ENCODE measurements at regions not wholly inside any gene's neighbourhood (a gene's known extent, or its start where the extent isn't known, plus 50 kb on each side); places are given as distances from the start of the nearest gene placed in this dataset.

DNA sequence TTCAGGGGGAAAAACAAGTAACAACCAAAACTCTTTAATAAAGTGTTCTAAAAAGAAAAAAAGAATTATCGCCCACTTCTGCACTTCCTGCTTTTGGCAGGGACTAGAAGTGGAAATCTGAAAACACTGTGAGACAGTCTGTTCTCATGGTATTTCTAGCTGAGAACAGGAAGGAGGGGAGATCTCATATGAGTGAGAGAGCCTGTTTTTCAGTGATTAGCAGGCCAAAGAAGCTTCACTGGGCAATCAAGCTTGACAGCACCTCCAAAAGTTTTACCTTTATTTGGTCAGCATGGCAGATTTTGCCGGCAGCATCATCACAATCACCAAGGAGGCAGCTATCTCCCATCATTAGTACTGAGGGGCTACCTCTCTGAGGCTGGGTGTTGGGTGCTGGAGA lies 79.5 kb upstream of the ATXN1 start:
- no peaks in the 10 kb centered on the region for H3K36me3 Mint-ChIP-seq
- peaks cover 3 to 13% (median 12%) of the 10 kb centered on the region in 3 donors for H3K4me1 Mint-ChIP-seq
- H3K4me3 Mint-ChIP-seq, result no peak overlapping the region
- ATAC-seq (ENCODE audit: low read depth in 2 of 2) (no peak), DNase-seq (no peak)
- peaks cover 0 to 1% (median 0%) of the 10 kb centered on the region in 7 donors for H3K9me3 Mint-ChIP-seq
- no peaks in the 10 kb centered on the region for H3K27me3 Mint-ChIP-seq
- H3K27ac Mint-ChIP-seq, result no peak overlapping the region

GRCh38 chr6:16840291-16840690 lies 79.0 kb upstream of the ATXN1 start:
- no peak for DNase-seq
- Mint-ChIP-seq H3K27ac (no peak overlapping the region), H3K4me1 (peaks cover 3 to 14% (median 12%) of the 10 kb centered on the region in 3 donors), H3K4me3 (no peak overlapping the region), H3K36me3 (no peaks in the 10 kb centered on the region), H3K27me3 (no peaks in the 10 kb centered on the region), H3K9me3 (peaks cover 0 to 1% (median 0%) of the 10 kb centered on the region in 7 donors)
- ATAC-seq (ENCODE audit: low read depth in 2 of 2), result no peak

DNA sequence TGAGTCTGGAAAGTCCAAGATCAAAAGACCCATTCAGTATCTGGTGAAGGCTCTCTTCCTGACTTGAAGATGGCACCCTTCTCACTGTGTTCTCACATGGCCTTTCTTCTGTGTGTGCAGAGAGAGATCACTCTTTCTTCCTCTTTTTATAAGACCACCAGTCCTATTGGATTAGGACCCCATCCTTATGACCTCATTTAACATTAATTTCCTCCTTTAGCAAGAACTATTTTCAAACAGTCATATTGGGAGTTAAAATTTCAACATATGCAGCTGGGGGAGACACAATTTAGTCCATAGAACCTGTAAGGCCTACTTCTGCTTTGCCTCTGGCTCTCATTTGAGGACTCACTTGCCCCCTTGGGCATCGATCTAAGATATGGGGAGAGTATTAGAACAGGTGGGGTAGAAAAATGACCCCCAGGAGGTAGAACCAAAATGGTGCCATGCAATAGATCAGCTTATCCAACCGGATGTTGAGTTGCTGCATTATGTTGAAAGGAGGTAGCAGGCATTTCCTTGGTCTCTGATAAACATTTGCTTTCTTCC lies 78.4 kb upstream of the ATXN1 start:
- Mint-ChIP-seq H3K4me1 (peaks cover 3 to 14% (median 12%) of the 10 kb centered on the region in 3 donors), H3K9me3 (peaks cover 0 to 1% (median 0%) of the 10 kb centered on the region in 7 donors), H3K4me3 (no peak overlapping the region), H3K27ac (peak overlapping the region in 1 of 6 donors; percentile 3), H3K36me3 (no peaks in the 10 kb centered on the region), H3K27me3 (no peaks in the 10 kb centered on the region)
- no peak for DNase-seq
- ATAC-seq (ENCODE audit: low read depth in 2 of 2), result no peak

- H3K4me3 Mint-ChIP-seq, result no peak overlapping the region
- H3K9me3 Mint-ChIP-seq, result peaks cover 0 to 1% (median 0%) of the 10 kb centered on the region in 7 donors
- H3K27ac Mint-ChIP-seq, result no peak overlapping the region
- no peak for DNase-seq
- ATAC-seq (ENCODE audit: low read depth in 2 of 2), result no peak
- peaks cover 0 to 3% (median 3%) of the 10 kb centered on the region in 3 donors for H3K27me3 Mint-ChIP-seq
- peaks cover 3 to 14% (median 12%) of the 10 kb centered on the region in 3 donors for H3K4me1 Mint-ChIP-seq
- no peaks in the 10 kb centered on the region for H3K36me3 Mint-ChIP-seq
These were observed 76.1 kb upstream of the ATXN1 start for GRCh38 chr6:16837217-16837972.

GRCh38 chr6:16836144-16836981 lies 75.1 kb upstream of the ATXN1 start:
- peaks cover 0 to 1% (median 0%) of the 10 kb centered on the region in 7 donors for H3K9me3 Mint-ChIP-seq
- peak overlapping the region in 1 of 6 donors; percentile 35 for H3K27ac Mint-ChIP-seq
- peaks cover 0 to 12% (median 9%) of the 10 kb centered on the region in 3 donors for H3K27me3 Mint-ChIP-seq
- H3K4me3 Mint-ChIP-seq, result no peak overlapping the region
- H3K4me1 Mint-ChIP-seq, result peaks cover 3 to 14% (median 12%) of the 10 kb centered on the region in 3 donors
- DNase-seq (no peak), ATAC-seq (ENCODE audit: low read depth in 2 of 2) (no peak)
- no peaks in the 10 kb centered on the region for H3K36me3 Mint-ChIP-seq

DNA sequence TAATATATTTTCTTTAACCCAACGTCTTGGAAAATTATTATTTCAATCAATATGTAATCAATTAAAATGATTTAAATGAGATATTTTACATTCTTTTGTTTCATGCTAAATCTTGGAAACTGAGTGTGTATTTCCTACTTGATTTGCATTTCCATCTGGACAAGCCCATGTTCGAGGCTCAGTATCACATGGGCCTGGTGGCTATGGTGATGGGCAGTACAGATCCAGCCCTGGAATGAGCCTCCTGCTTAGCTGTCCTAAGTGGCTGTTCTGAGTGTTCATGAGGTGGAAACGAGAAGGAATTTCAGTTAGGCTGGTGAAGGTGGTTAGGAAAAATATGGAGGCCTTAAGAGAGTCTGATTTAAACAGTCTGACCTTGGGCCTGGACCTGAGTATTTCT lies 73.0 kb upstream of the ATXN1 start:
- no peak for DNase-seq
- Mint-ChIP-seq H3K36me3 (no peaks in the 10 kb centered on the region), H3K4me3 (no peak overlapping the region), H3K4me1 (peaks cover 3 to 12% (median 12%) of the 10 kb centered on the region in 3 donors), H3K27me3 (peaks cover 0 to 12% (median 9%) of the 10 kb centered on the region in 3 donors), H3K9me3 (no peaks in the 10 kb centered on the region), H3K27ac (no peak overlapping the region)
- ATAC-seq (ENCODE audit: low read depth in 2 of 2), result no peak

DNA sequence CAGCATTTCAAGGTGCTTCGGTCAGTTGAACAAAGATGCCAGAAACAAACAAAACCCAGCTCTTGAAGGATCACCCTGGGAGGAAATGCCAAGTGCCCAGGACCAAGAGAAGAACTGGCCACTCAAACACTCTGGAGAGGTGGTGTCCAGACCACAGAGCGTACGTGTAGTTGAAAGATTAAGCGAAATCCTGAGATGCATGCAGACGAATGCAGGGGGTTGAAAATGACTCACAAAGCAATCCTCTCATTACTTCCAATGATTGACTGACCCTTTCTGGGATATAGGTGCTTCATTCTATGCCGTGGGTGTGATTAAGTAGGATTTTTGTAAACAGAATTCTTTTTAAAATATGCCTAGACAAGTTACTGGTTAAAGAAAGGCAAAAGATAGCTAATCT lies 71.5 kb upstream of the ATXN1 start:
- peaks cover 3 to 12% (median 12%) of the 10 kb centered on the region in 3 donors for H3K4me1 Mint-ChIP-seq
- peaks cover 0 to 12% (median 9%) of the 10 kb centered on the region in 3 donors for H3K27me3 Mint-ChIP-seq
- no peak overlapping the region for H3K4me3 Mint-ChIP-seq
- H3K9me3 Mint-ChIP-seq, result no peaks in the 10 kb centered on the region
- no peaks in the 10 kb centered on the region for H3K36me3 Mint-ChIP-seq
- DNase-seq (no peak), ATAC-seq (ENCODE audit: low read depth in 2 of 2) (no peak)
- H3K27ac Mint-ChIP-seq, result no peak overlapping the region

DNA sequence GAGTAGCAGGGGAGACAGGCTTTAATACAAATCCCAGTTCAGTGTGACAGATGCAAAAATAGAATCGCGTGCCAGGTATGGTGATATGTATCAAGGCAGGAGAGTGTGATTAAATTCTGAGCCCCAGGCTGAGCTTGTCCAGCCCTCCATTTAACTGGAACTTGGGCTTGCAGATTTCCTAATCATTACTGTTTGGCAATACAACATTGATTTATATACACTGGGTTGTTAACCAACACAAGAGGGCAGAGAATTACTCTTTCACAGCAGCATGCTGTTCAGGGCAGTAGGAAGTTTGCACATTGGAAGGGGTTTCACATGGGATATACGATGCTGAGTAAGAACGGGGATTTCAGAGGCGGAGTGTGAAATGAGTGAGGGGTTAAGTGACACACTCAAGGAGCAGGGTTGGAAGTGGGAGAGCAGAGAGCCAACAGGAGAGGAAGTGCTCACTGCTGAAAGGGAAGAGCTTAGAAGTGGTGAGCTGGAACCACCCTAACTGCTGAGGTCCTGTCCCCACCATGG lies 70.8 kb upstream of the ATXN1 start:
- DNase-seq (no peak), ATAC-seq (ENCODE audit: low read depth in 2 of 2) (no peak)
- Mint-ChIP-seq H3K9me3 (no peaks in the 10 kb centered on the region), H3K36me3 (no peaks in the 10 kb centered on the region), H3K4me3 (no peak overlapping the region), H3K4me1 (peaks cover 3 to 12% (median 12%) of the 10 kb centered on the region in 3 donors), H3K27ac (no peak overlapping the region), H3K27me3 (peaks cover 0 to 12% (median 9%) of the 10 kb centered on the region in 3 donors)

DNA sequence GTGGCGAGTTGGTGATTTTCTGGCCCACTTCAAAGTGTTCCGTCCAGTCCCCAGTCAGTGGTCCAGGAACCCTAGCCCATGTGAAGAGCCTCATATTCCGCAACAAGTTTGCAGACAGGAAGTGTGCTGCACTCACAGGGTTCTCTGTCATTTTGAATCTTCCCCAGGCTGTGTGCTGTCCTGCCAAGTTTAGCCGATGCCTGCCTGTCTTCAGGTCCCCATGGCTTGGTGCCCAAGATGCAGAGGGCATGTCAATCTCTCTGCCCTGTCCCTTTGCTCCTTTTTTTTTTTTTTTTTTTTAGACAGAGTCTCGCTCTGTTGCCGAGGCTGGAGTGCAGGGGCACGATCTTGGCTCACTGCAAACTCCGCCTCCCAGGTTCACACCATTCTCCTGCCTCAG lies 69.9 kb upstream of the ATXN1 start:
- H3K27me3 Mint-ChIP-seq, result peaks cover 0 to 12% (median 9%) of the 10 kb centered on the region in 3 donors
- H3K36me3 Mint-ChIP-seq, result no peaks in the 10 kb centered on the region
- H3K4me1 Mint-ChIP-seq, result peaks cover 2 to 5% (median 3%) of the 10 kb centered on the region in 3 donors
- no peak overlapping the region for H3K27ac Mint-ChIP-seq
- no peak for ATAC-seq (ENCODE audit: low read depth in 2 of 2)
- H3K9me3 Mint-ChIP-seq, result no peaks in the 10 kb centered on the region
- no peak overlapping the region for H3K4me3 Mint-ChIP-seq
- no peak for DNase-seq

DNA sequence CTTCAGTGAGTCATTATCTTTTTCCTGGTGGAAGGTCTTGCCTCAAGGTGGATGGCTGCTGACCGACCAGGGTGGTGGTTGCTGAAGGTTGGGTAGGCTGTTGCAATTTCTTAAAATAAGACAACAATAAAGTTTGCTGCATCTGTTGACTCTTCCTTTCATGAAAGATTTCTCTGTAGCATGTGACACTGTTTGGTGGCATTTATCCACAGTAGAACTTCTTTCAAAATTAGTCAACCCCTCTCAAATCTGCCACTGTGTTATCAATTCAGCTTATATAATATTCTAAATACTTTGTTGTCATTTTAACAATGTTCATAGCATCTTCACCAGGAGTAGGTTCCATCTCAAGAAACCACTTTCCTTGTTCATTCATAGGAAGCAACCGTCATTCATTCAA lies 66.8 kb upstream of the ATXN1 start:
- H3K9me3 Mint-ChIP-seq, result no peaks in the 10 kb centered on the region
- peaks cover 8 to 12% (median 10%) of the 10 kb centered on the region in 3 donors for H3K4me1 Mint-ChIP-seq
- H3K36me3 Mint-ChIP-seq, result no peaks in the 10 kb centered on the region
- no peak for ATAC-seq (ENCODE audit: low read depth in 2 of 2)
- peaks cover 0 to 13% (median 9%) of the 10 kb centered on the region in 3 donors for H3K27me3 Mint-ChIP-seq
- H3K27ac Mint-ChIP-seq, result no peak overlapping the region
- DNase-seq, result no peak
- no peak overlapping the region for H3K4me3 Mint-ChIP-seq

GRCh38 chr6:16827627-16828026 lies 66.4 kb upstream of the ATXN1 start:
- H3K36me3 Mint-ChIP-seq, result no peaks in the 10 kb centered on the region
- H3K4me1 Mint-ChIP-seq, result peaks cover 8 to 12% (median 10%) of the 10 kb centered on the region in 3 donors
- DNase-seq, result no peak
- H3K4me3 Mint-ChIP-seq, result no peak overlapping the region
- no peak overlapping the region for H3K27ac Mint-ChIP-seq
- no peaks in the 10 kb centered on the region for H3K9me3 Mint-ChIP-seq
- ATAC-seq (ENCODE audit: low read depth in 2 of 2), result no peak
- H3K27me3 Mint-ChIP-seq, result peaks cover 0 to 17% (median 9%) of the 10 kb centered on the region in 3 donors

DNA sequence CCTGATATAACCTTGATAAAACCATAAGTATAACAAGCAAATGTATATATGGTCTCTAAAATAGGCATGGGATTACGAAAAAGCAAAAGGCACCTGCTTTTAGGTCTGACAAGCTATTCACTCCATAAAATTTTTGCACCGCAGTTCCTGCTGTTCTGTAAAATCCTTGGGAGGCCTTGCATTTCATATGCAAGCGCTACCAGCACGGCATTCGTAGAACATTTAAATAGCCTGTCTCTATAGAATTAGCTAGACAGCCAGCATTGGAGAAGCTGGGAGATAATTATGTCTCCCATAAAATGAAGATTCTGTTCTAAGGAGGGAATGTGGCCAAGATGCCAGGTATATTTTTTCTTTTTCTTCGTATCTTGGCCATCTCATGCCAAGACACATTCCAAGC lies 64.5 kb upstream of the ATXN1 start:
- Mint-ChIP-seq H3K27me3 (peaks cover 0 to 11% (median 7%) of the 10 kb centered on the region in 3 donors), H3K4me3 (no peak overlapping the region), H3K9me3 (no peaks in the 10 kb centered on the region), H3K36me3 (no peaks in the 10 kb centered on the region), H3K4me1 (peaks cover 8 to 12% (median 10%) of the 10 kb centered on the region in 3 donors), H3K27ac (no peak overlapping the region)
- ATAC-seq (ENCODE audit: low read depth in 2 of 2) (no peak), DNase-seq (no peak)
